GM20000 (cell line): ENCODE measurements at regions not wholly inside any gene's neighbourhood (a gene's known extent, or its start where the extent isn't known, plus 50 kb on each side); places are given as distances from the start of the nearest gene placed in this dataset.
"Not testable (repeated sequence)": the region's sequence is repeated elsewhere in the genome, so short reads cannot be mapped to it uniquely, and the experiment has no call there.

Experiments
- DNase-seq: peaks from one replicate; pipeline ENCODE4 v3.0.0; 2012; ENCODE audit warnings: low spot score
- TF ChIP-seq, protein P1 (sequence below): IDR thresholded peaks from 2 replicates; pipeline ENCODE4 v1.5.1; 2012; ENCODE audit warnings: mild to moderate bottlenecking, control low read depth; ENCODE audit errors: extremely low read depth, missing control alignments

DNA sequence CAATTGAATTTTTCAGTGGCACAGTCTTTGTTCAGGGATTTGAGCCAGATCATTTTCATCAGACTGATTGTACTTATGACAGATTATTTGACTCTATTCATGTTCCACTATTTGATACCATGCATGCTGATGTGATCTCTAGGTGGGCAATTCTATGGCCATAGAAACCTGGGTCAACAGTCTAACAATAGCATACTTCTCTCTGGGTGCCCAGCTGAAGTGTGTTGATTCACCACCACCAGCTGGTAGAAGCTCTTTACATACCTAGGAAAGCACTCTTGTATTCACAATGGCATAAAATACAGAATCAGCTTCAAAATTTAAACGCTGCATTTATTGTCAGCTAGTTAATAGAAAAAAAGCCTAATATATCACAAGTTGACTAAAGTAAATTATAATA, 90.2 kb upstream of the TMTC2 start:
- DNase-seq = no peak
- TF ChIP-seq, protein P1, sequence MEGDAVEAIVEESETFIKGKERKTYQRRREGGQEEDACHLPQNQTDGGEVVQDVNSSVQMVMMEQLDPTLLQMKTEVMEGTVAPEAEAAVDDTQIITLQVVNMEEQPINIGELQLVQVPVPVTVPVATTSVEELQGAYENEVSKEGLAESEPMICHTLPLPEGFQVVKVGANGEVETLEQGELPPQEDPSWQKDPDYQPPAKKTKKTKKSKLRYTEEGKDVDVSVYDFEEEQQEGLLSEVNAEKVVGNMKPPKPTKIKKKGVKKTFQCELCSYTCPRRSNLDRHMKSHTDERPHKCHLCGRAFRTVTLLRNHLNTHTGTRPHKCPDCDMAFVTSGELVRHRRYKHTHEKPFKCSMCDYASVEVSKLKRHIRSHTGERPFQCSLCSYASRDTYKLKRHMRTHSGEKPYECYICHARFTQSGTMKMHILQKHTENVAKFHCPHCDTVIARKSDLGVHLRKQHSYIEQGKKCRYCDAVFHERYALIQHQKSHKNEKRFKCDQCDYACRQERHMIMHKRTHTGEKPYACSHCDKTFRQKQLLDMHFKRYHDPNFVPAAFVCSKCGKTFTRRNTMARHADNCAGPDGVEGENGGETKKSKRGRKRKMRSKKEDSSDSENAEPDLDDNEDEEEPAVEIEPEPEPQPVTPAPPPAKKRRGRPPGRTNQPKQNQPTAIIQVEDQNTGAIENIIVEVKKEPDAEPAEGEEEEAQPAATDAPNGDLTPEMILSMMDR = no peak

DNA sequence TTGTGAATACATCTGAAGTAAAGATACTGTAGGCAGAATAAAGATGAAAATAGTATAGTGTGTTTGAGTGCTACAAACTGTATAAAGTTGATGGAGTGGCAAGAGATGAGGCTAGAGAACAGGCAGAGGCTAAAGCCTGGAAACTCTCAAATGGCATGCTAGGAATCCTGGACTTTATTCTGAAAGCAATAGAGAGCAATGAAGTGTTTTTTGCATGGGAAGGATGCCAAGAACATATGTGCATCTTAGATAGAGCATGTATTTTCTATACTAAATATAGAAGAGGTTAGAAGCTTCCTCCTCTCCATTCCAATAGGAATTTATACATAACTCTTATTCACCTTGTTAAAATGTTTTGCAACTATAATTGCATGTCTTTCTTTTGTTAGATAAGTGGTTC, 86.3 kb upstream of the TMTC2 start:
- TF ChIP-seq, protein P1 = no peak
- DNase-seq = no peak

DNA sequence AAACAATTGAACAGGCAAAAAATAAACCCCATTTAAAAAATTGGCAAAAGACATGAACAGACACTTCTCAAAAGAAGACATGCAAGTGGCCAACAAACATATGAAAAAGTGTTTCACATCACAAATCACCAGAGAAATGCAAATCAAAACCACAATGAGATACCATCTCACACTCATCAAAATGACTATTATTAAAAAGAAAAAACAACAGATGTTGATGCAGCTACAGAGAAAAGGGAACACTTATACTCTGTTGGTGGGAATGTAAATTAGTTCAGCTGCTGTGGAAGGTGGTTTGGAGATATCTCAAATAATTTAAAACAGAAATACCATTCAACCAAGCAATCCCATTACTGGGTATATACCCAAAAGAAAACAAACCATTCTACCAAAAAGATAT, 83.1 kb upstream of the TMTC2 start:
- not testable (repeated sequence) for DNase-seq

DNA sequence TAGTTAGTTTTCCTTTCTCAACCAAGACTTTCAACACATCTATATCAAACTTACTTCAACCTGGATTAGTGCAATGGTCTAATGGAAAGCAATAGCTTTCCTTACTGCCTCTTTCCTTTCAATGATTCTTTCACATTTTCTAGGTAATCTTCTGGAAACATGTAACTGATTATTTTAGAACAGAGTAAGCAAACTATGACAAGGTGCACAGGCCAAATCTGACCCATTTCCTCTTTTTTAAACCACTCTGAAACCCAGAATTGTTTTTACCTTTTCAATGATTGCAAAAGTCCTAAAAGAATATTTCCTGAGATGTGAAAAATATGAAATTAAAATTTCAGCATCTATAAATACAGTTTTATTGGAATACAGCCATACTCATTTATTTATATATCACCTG, 81.6 kb upstream of the TMTC2 start:
- DNase-seq = no peak
- TF ChIP-seq, protein P1 = no peak

DNA sequence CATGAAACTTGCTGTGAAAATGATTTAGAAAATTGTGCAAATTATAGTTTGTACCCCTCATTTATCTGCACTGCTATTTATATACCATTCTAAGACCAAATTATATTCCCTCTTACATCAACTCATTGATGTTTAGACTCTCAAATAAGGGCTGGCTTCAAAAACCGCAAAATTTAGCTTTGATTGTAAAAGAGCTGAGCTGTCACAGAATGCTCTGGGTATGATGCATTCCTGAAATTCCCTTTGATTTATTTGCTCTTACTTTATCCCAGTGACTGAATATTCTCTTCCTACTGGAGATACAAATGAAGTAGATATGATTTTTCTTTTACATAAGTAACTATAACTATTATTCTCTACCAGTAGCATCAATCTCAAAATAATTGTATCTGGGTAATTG, 78.0 kb upstream of the TMTC2 start:
- DNase-seq = no peak
- TF ChIP-seq, protein P1 = no peak

DNA sequence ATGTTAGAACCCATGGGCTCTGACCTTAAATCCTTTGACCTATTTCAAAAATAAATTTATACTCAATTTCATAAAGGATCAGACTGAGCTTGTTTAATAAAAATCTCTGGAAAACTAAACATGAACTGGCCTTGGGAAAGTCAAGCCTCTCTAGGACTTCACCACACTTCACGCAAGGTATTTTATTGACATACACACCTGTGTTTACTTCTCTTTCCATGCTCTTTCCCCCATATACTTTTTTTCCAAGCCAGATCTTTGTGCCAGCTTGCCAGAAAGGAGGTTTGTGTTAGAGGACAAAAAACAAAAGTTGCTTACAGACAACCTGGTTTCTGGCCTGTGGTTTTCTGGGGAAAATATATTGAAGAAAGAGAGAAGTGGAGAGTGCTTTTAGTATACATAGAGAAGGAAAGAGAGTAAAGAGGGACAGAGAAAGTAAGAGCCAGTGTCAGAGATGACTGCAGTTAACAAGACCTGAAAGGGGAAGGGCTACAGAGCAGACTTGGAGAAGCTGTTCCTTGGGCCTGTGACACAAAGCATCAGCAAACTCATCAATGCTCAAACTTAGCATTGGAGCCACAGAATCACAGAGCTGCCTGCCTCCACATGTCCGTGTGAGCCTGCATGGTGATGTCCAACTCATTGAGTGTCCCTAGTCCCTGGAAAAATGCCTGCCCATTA, 77.3 kb upstream of the TMTC2 start:
- TF ChIP-seq, protein P1 = no peak
- DNase-seq = no peak

DNA sequence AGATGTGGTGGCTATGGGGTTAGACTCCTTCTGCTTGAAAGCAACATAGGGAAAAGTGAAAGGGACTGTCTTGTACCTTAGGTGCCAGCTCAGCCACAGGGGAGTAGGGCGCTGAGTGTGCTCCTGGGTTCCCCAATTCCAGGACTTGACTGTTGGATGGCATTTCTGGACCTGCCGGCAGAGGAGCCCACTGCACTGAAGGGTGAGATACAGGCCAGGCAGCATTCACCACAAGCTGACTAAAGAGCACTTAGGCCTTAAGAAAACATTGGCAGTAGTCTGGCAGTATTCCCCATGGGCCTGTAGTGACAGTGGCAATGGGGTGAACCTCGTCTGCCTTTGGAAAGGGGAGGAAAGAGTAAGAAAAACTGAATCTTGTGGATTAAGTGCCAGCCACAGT, 67.1 kb upstream of the TMTC2 start:
- TF ChIP-seq, protein P1 = no peak
- no peak for DNase-seq

DNA sequence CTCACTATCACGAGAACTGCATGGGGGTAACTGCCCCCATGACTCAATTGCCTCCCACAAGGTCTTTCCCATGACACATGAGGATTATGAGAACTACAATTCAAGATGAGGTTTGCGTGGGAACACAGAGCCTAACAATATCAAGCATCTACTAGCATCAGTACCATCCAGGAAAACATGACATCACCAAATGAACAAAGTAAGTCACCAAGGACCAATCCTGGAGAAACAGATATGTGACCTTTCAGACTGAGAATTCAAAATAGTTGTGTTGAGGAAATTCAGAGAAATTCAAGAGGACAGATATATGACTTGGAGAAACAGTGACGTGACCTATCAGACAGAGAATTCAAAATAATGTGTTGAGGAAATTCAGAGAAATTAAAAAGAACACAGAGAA, 65.8 kb upstream of the TMTC2 start:
- TF ChIP-seq, protein P1 = no peak
- no peak for DNase-seq
